Ishikawa (cell line): ENCODE measurements at regions not wholly inside any gene's neighbourhood (a gene's known extent, or its start where the extent isn't known, plus 50 kb on each side); places are given as distances from the start of the nearest gene placed in this dataset.

Source experiments
- CEBPB ChIP-seq: IDR thresholded peaks from 2 replicates; pipeline ENCODE4 v1.6.1; 2012
- CREB1 ChIP-seq: IDR thresholded peaks from 2 replicates; pipeline ENCODE4 v1.6.1; 2012; ENCODE audit warnings: low read depth
- EGR1 ChIP-seq: IDR thresholded peaks from 2 replicates; pipeline ENCODE4 v1.6.1; 2012
- EP300 ChIP-seq: IDR thresholded peaks from 2 replicates; pipeline ENCODE4 v1.6.1; 2012; ENCODE audit warnings: borderline replicate concordance
- FOXM1 ChIP-seq: IDR thresholded peaks from 2 replicates; pipeline ENCODE4 v1.6.1; 2012; ENCODE audit warnings: low read depth, borderline replicate concordance
- MAX ChIP-seq: IDR thresholded peaks from 2 replicates; pipeline ENCODE4 v1.6.1; 2012
- NFIC ChIP-seq: IDR thresholded peaks from 2 replicates; pipeline ENCODE4 v1.6.1; 2012
- RAD21 ChIP-seq: IDR thresholded peaks from 2 replicates; pipeline ENCODE4 v1.6.1; 2012; ENCODE audit warnings: low read depth
- REST ChIP-seq: IDR thresholded peaks from 2 replicates; pipeline ENCODE4 v1.6.1; 2012; ENCODE audit warnings: low read depth, mild to moderate bottlenecking
- TAF1 ChIP-seq: IDR thresholded peaks from 2 replicates; pipeline ENCODE4 v1.6.1; 2012; ENCODE audit warnings: low read depth, mild to moderate bottlenecking
- TCF12 ChIP-seq: IDR thresholded peaks from 2 replicates; pipeline ENCODE4 v1.6.1; 2012; ENCODE audit warnings: low read depth
- TEAD4 ChIP-seq: IDR thresholded peaks from 2 replicates; pipeline ENCODE4 v1.6.1; 2012
- YY1 ChIP-seq: IDR thresholded peaks from 2 replicates; pipeline ENCODE4 v1.6.1; 2012; ENCODE audit warnings: low read depth
- ZBTB7A ChIP-seq: IDR thresholded peaks from 2 replicates; pipeline ENCODE4 v1.6.1; 2012; ENCODE audit warnings: low read depth
- TF ChIP-seq, protein P1 (sequence below): IDR thresholded peaks from 2 replicates; pipeline ENCODE4 v1.6.1; 2012

- TF ChIP-seq CREB1: no peak
- no peak for TF ChIP-seq TCF12
- TF ChIP-seq TAF1: no peak
- TF ChIP-seq FOXM1: no peak
- no peak for TF ChIP-seq RAD21
- no peak for TF ChIP-seq TEAD4
- TF ChIP-seq, protein P1, sequence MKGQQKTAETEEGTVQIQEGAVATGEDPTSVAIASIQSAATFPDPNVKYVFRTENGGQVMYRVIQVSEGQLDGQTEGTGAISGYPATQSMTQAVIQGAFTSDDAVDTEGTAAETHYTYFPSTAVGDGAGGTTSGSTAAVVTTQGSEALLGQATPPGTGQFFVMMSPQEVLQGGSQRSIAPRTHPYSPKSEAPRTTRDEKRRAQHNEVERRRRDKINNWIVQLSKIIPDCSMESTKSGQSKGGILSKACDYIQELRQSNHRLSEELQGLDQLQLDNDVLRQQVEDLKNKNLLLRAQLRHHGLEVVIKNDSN: no peak
- TF ChIP-seq ZBTB7A: no peak
- no peak for TF ChIP-seq NFIC
- TF ChIP-seq CEBPB: no peak
- TF ChIP-seq EGR1: no peak
- TF ChIP-seq YY1: no peak
- TF ChIP-seq EP300: no peak
- no peak for TF ChIP-seq MAX
Measured at GRCh38 chr10:3310016-3310784, 137.6 kb upstream of the PITRM1 start.

- TF ChIP-seq RAD21 (no peak), EP300 (no peak)
Measured at GRCh38 chr10:3306050-3306449, 133.5 kb upstream of the PITRM1 start.

- TF ChIP-seq, protein P1: no peak
- no peak for TF ChIP-seq RAD21
- TF ChIP-seq FOXM1: no peak
- TF ChIP-seq MAX: no peak
- no peak for TF ChIP-seq ZBTB7A
- TF ChIP-seq TAF1: no peak
- no peak for TF ChIP-seq YY1
- no peak for TF ChIP-seq NFIC
- TF ChIP-seq CEBPB: no peak
- TF ChIP-seq TEAD4: no peak
- TF ChIP-seq CREB1: no peak
- no peak for TF ChIP-seq EGR1
Measured at GRCh38 chr10:3295582-3296151, 123.1 kb upstream of the PITRM1 start.

GRCh38 chr10:3294919-3295581 lies 122.5 kb upstream of the PITRM1 start:
- TF ChIP-seq, protein P1: no peak
- no peak for TF ChIP-seq CREB1
- TF ChIP-seq CEBPB: no peak
- TF ChIP-seq TEAD4: no peak
- no peak for TF ChIP-seq MAX
- TF ChIP-seq ZBTB7A: no peak
- TF ChIP-seq EGR1: no peak
- no peak for TF ChIP-seq EP300
- TF ChIP-seq NFIC: no peak

GRCh38 chr10:3293581-3294431 lies 121.2 kb upstream of the PITRM1 start:
- no peak for TF ChIP-seq FOXM1
- no peak for TF ChIP-seq ZBTB7A
- no peak for TF ChIP-seq EP300
- TF ChIP-seq TAF1: no peak
- no peak for TF ChIP-seq MAX
- TF ChIP-seq, protein P1: no peak
- TF ChIP-seq EGR1: no peak
- TF ChIP-seq TCF12: no peak
- TF ChIP-seq NFIC: no peak
- TF ChIP-seq CREB1: no peak
- no peak for TF ChIP-seq TEAD4
- TF ChIP-seq RAD21: no peak
- TF ChIP-seq YY1: no peak
- no peak for TF ChIP-seq REST
- no peak for TF ChIP-seq CEBPB
